ENCODE measurements at regions not wholly inside any gene's neighbourhood (a gene's known extent, or its start where the extent isn't known, plus 50 kb on each side); places are given as distances from the start of the nearest gene placed in this dataset.
A peak's percentile ranks its signal among the peaks of the same experiment; 100 is the strongest.

- peak overlapping the region in 6 of 21 experiments; percentile 1 to 74 (median 52) for H3K27ac ChIP-seq
Observed at GRCh38 chr18:10009321-10010144, 95.7 kb downstream of the VAPA start.

GRCh38 chr18:10010611-10011015 lies 96.8 kb downstream of the VAPA start:
- Histone ChIP-seq H3K27ac (peak overlapping the region in 6 of 21 experiments; percentile 1 to 74 (median 55)), H3K4me3 (no peak overlapping the region)

More at GRCh38 chr18:10009321-10010144, 95.7 kb downstream of the VAPA start:
- H3K4me3 ChIP-seq: no peak overlapping the region

GRCh38 chr18:10011061-10011460 lies 97.2 kb downstream of the VAPA start:
- Histone ChIP-seq H3K4me3 (no peak overlapping the region), H3K27ac (peak overlapping the region in 6 of 21 experiments; percentile 5 to 61 (median 45))

- peak overlapping the region in 2 of 21 experiments; percentile 49 to 61 for H3K27ac ChIP-seq
- no peak overlapping the region for H3K4me3 ChIP-seq
Observed at GRCh38 chr18:10011751-10012150, 97.9 kb downstream of the VAPA start.

- peak overlapping the region in 1 of 21 experiments; percentile 28 for H3K27ac ChIP-seq
Observed at GRCh38 chr18:10012526-10012925, 98.7 kb downstream of the VAPA start.

GRCh38 chr18:10013621-10014543 lies 100.1 kb downstream of the VAPA start:
- H3K4me3 ChIP-seq: no peak overlapping the region
- H3K27ac ChIP-seq: peak overlapping the region in 3 of 21 experiments; percentile 71 to 81 (median 78)

More at GRCh38 chr18:10012526-10012925, 98.7 kb downstream of the VAPA start:
- no peak overlapping the region for H3K4me3 ChIP-seq

- Histone ChIP-seq H3K4me3 (no peak overlapping the region), H3K27ac (peak overlapping the region in 17 of 21 experiments; percentile 13 to 81 (median 58))
Observed at GRCh38 chr18:10015288-10015701, 101.5 kb downstream of the VAPA start.

GRCh38 chr18:10015941-10016819 lies 102.4 kb downstream of the VAPA start:
- Histone ChIP-seq H3K4me3 (no peak overlapping the region), H3K27ac (peak overlapping the region in 17 of 21 experiments; percentile 13 to 81 (median 63))

GRCh38 chr18:10017043-10017442 lies 103.2 kb downstream of the VAPA start:
- no peak overlapping the region for H3K4me3 ChIP-seq
- peak overlapping the region in 8 of 21 experiments; percentile 7 to 78 (median 53) for H3K27ac ChIP-seq

- H3K4me3 ChIP-seq: no peak overlapping the region
Observed at GRCh38 chr18:10018289-10018688, 104.5 kb downstream of the VAPA start.

GRCh38 chr18:10020171-10020570 lies 106.4 kb downstream of the VAPA start:
- Histone ChIP-seq H3K4me3 (no peak overlapping the region), H3K27ac (no peak overlapping the region)

More at GRCh38 chr18:10018289-10018688, 104.5 kb downstream of the VAPA start:
- no peak overlapping the region for H3K27ac ChIP-seq

GRCh38 chr18:10022365-10022764 lies 108.5 kb downstream of the VAPA start:
- no peak overlapping the region for H3K27ac ChIP-seq
- no peak overlapping the region for H3K4me3 ChIP-seq

- no peak overlapping the region for H3K4me3 ChIP-seq
- no peak overlapping the region for H3K27ac ChIP-seq
Observed at GRCh38 chr18:10023853-10024570, 110.2 kb downstream of the VAPA start.

GRCh38 chr18:10025711-10026670 lies 112.2 kb downstream of the VAPA start:
- Histone ChIP-seq H3K4me3 (no peak overlapping the region), H3K27ac (no peak overlapping the region)

- no peak overlapping the region for H3K4me3 ChIP-seq
- H3K27ac ChIP-seq: no peak overlapping the region
Observed at GRCh38 chr18:10027031-10027430, 113.2 kb downstream of the VAPA start.

- H3K4me3 ChIP-seq: no peak overlapping the region
- H3K27ac ChIP-seq: no peak overlapping the region
Observed at GRCh38 chr18:10027461-10027860, 113.6 kb downstream of the VAPA start.

GRCh38 chr18:10029711-10030110 lies 115.9 kb downstream of the VAPA start:
- no peak overlapping the region for H3K4me3 ChIP-seq
- no peak overlapping the region for H3K27ac ChIP-seq
